ENCODE measurements at regions not wholly inside any gene's neighbourhood (a gene's known extent, or its start where the extent isn't known, plus 50 kb on each side); places are given as distances from the start of the nearest gene placed in this dataset.

DNA sequence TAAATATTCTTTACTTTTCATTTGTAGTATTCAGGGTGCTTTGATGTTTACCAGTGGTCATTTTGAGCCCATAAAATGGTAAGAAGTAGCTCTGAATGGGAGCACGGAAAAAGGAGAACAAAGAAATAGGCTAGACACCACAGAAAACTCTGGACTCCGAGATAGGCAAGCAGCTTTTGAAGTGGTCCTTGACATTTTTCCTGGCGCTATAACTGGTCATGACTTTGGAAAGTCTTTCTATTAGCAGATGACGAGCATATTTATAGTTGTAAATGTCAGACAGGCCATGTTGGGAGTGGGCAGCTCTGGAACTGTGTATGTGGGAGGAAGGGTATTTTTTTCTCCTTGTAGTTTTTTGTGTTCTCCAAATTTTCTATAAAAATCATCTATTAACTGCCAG, 126.1 kb upstream of the POC5 start:
- TF ChIP-seq, protein P1, sequence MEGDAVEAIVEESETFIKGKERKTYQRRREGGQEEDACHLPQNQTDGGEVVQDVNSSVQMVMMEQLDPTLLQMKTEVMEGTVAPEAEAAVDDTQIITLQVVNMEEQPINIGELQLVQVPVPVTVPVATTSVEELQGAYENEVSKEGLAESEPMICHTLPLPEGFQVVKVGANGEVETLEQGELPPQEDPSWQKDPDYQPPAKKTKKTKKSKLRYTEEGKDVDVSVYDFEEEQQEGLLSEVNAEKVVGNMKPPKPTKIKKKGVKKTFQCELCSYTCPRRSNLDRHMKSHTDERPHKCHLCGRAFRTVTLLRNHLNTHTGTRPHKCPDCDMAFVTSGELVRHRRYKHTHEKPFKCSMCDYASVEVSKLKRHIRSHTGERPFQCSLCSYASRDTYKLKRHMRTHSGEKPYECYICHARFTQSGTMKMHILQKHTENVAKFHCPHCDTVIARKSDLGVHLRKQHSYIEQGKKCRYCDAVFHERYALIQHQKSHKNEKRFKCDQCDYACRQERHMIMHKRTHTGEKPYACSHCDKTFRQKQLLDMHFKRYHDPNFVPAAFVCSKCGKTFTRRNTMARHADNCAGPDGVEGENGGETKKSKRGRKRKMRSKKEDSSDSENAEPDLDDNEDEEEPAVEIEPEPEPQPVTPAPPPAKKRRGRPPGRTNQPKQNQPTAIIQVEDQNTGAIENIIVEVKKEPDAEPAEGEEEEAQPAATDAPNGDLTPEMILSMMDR (IDR thresholded peaks at IDR 0.05; ENCODE audit: low read depth, low read length, poor library complexity, severe bottlenecking) = no peak
- TF ChIP-seq EZH2phosphoT487 (IDR thresholded peaks at IDR 0.05; ENCODE audit: borderline replicate concordance, low read length) = no peak

All from DOHH2 (cell line).